Heart left ventricle (tissue), 13 donors: ENCODE measurements at regions not wholly inside any gene's neighbourhood (a gene's known extent, or its start where the extent isn't known, plus 50 kb on each side); places are given as distances from the start of the nearest gene placed in this dataset.

Experiments
- CTCF ChIP-seq, 12 donors: fragments of 200-600 bp; sonication (generic) in 4 of 12; IDR thresholded peaks; one replicate each; pipeline versions ENCODE4 v1.5.0 to v1.8.0; 2018 to 2022; ENCODE audit warnings: antibody characterized with exemption in 12 of 12, mild to moderate bottlenecking in 5 of 12
- POLR2A ChIP-seq, 2 donors: fragments of 450-650 bp; IDR thresholded peaks; one replicate each; pipeline ENCODE4 v1.6.1; 2017; ENCODE audit warnings: antibody characterized with exemption in 2 of 2, mild to moderate bottlenecking in 2 of 2, moderate library complexity in 2 of 2
- donor health status: ischemic (EF 13 %, LVEDD 7.1; RV severe dilation, severe dysfunction).
- donor health status: DM: no; HTN: yes; CAD: no.
- donor health status: DM: no; HTN: no; CAD: no.
- donor health status: ischemic (EF 25% LVEDD 6.9; RV normal size, moderate dysfunction).
- donor health status: ischemic (EF 25% LVEDD 5.7; RV mildly dilated, moderate dysfunction).
- donor health status: ischemic (EF 35%, LVEDD 5.7; RV mildly dilated, moderate dysfunction).
- donor health status: nonischemic (EF 11% LVEDD 7.7; RV severe dilation, severe dysfunction).
- donor health status: DM: yes; HTN: yes; CAD: no.
- donor health status: PGD.
- donor health status: ischemic (EF 29% LVEDD 5.4; RV normal size, mild dysfunction).
- donor health status: nonischemic (EF 23%, LVEDD 6.1; RV moderate dilation, normal function).

DNA sequence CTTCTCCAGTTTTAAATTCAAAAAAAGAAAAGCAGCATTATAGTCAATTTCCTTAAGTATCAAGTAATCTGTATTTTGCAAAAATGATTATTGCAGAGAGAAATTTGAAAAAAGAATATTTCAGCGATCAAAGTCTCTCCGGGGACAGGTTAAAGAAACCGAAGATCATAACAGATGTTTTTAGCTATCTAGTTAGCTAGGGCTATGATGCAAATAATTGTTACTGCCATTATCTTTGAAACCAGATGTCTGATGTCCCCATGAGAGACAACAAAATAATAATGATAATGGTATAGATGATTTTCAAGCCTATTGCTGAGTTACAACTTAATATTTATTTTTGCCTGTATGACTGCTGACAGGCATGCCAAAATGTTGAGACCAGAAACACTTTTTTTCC lies 1326.0 kb downstream of the PLA2G4A start:
- TF ChIP-seq CTCF (IDR thresholded peaks at IDR 0.05) (no peak), POLR2A (IDR thresholded peaks at IDR 0.05) (no peak)
